ENCODE measurements at regions not wholly inside any gene's neighbourhood (a gene's known extent, or its start where the extent isn't known, plus 50 kb on each side); places are given as distances from the start of the nearest gene placed in this dataset.
"Not testable (repeated sequence)": the region's sequence is repeated elsewhere in the genome, so short reads cannot be mapped to it uniquely, and the experiment has no call there.

GRCh38 chr5:157949520-157949919, 90.6 kb upstream of the CLINT1 start:
- no peak overlapping the region for H3K9ac ChIP-seq (ENCODE audit: low read length)
- no peaks in the 10 kb centered on the region for H3K27me3 ChIP-seq (ENCODE audit: control insufficient read depth, insufficient read depth, low read length)
- no peaks in the 10 kb centered on the region for H3K36me3 ChIP-seq (ENCODE audit: control insufficient read depth, low read depth, low read length)
- H3K27ac ChIP-seq (ENCODE audit: low read length): no peak overlapping the region
- H3K9me3 ChIP-seq (ENCODE audit: control insufficient read depth, low read depth, low read length): no peaks in the 10 kb centered on the region
- no peak overlapping the region for H3K4me3 ChIP-seq (ENCODE audit: low read length)
- H3K4me1 ChIP-seq (ENCODE audit: control insufficient read depth, low read depth, low read length): peaks cover 9% of the 10 kb centered on the region

GRCh38 chr5:157948738-157949410, 89.9 kb upstream of the CLINT1 start:
- no peak overlapping the region for H3K27ac ChIP-seq (ENCODE audit: low read length)
- H3K9me3 ChIP-seq (ENCODE audit: control insufficient read depth, low read depth, low read length): no peaks in the 10 kb centered on the region
- H3K27me3 ChIP-seq (ENCODE audit: control insufficient read depth, insufficient read depth, low read length): no peaks in the 10 kb centered on the region
- H3K4me1 ChIP-seq (ENCODE audit: control insufficient read depth, low read depth, low read length): peaks cover 16% of the 10 kb centered on the region
- H3K9ac ChIP-seq (ENCODE audit: low read length): no peak overlapping the region
- H3K4me3 ChIP-seq (ENCODE audit: low read length): no peak overlapping the region
- no peaks in the 10 kb centered on the region for H3K36me3 ChIP-seq (ENCODE audit: control insufficient read depth, low read depth, low read length)

GRCh38 chr5:157947156-157947555, 88.2 kb upstream of the CLINT1 start:
- Histone ChIP-seq H3K4me1 (ENCODE audit: control insufficient read depth, low read depth, low read length) (peaks cover 15% of the 10 kb centered on the region), H3K36me3 (ENCODE audit: control insufficient read depth, low read depth, low read length) (no peaks in the 10 kb centered on the region), H3K27me3 (ENCODE audit: control insufficient read depth, insufficient read depth, low read length) (no peaks in the 10 kb centered on the region), H3K27ac (ENCODE audit: low read length) (no peak overlapping the region), H3K4me3 (ENCODE audit: low read length) (no peak overlapping the region), H3K9me3 (ENCODE audit: control insufficient read depth, low read depth, low read length) (no peaks in the 10 kb centered on the region), H3K9ac (ENCODE audit: low read length) (no peak overlapping the region)

GRCh38 chr5:157945822-157946221, 86.9 kb upstream of the CLINT1 start:
- H3K9me3 ChIP-seq (ENCODE audit: control insufficient read depth, low read depth, low read length); H3K4me3 ChIP-seq (ENCODE audit: low read length); H3K9ac ChIP-seq (ENCODE audit: low read length); H3K27ac ChIP-seq (ENCODE audit: low read length); H3K36me3 ChIP-seq (ENCODE audit: control insufficient read depth, low read depth, low read length); H3K27me3 ChIP-seq (ENCODE audit: control insufficient read depth, insufficient read depth, low read length): not testable (repeated sequence)
- H3K4me1 ChIP-seq (ENCODE audit: control insufficient read depth, low read depth, low read length): peaks cover 11% of the 10 kb centered on the region

- no peaks in the 10 kb centered on the region for H3K36me3 ChIP-seq (ENCODE audit: control insufficient read depth, low read depth, low read length)
- no peak overlapping the region for H3K4me3 ChIP-seq (ENCODE audit: low read length)
- H3K9me3 ChIP-seq (ENCODE audit: control insufficient read depth, low read depth, low read length): no peaks in the 10 kb centered on the region
- H3K9ac ChIP-seq (ENCODE audit: low read length): no peak overlapping the region
- H3K27me3 ChIP-seq (ENCODE audit: control insufficient read depth, insufficient read depth, low read length): no peaks in the 10 kb centered on the region
- no peak overlapping the region for H3K27ac ChIP-seq (ENCODE audit: low read length)
- H3K4me1 ChIP-seq (ENCODE audit: control insufficient read depth, low read depth, low read length): peaks cover 11% of the 10 kb centered on the region
These were observed 86.0 kb upstream of the CLINT1 start for GRCh38 chr5:157944938-157945337.

- Histone ChIP-seq H3K4me1 (ENCODE audit: control insufficient read depth, low read depth, low read length) (peaks cover 11% of the 10 kb centered on the region), H3K4me3 (ENCODE audit: low read length) (no peak overlapping the region), H3K27ac (ENCODE audit: low read length) (no peak overlapping the region), H3K27me3 (ENCODE audit: control insufficient read depth, insufficient read depth, low read length) (no peaks in the 10 kb centered on the region), H3K9ac (ENCODE audit: low read length) (no peak overlapping the region), H3K36me3 (ENCODE audit: control insufficient read depth, low read depth, low read length) (no peaks in the 10 kb centered on the region), H3K9me3 (ENCODE audit: control insufficient read depth, low read depth, low read length) (no peaks in the 10 kb centered on the region)
These were observed 85.2 kb upstream of the CLINT1 start for GRCh38 chr5:157944077-157944633.

- H3K27ac ChIP-seq (ENCODE audit: low read length): no peak overlapping the region
- H3K36me3 ChIP-seq (ENCODE audit: control insufficient read depth, low read depth, low read length): no peaks in the 10 kb centered on the region
- no peaks in the 10 kb centered on the region for H3K27me3 ChIP-seq (ENCODE audit: control insufficient read depth, insufficient read depth, low read length)
- H3K9me3 ChIP-seq (ENCODE audit: control insufficient read depth, low read depth, low read length): no peaks in the 10 kb centered on the region
- peaks cover 11% of the 10 kb centered on the region for H3K4me1 ChIP-seq (ENCODE audit: control insufficient read depth, low read depth, low read length)
- H3K4me3 ChIP-seq (ENCODE audit: low read length): no peak overlapping the region
- H3K9ac ChIP-seq (ENCODE audit: low read length): no peak overlapping the region
These were observed 83.7 kb upstream of the CLINT1 start for GRCh38 chr5:157942595-157942994.

GRCh38 chr5:157941616-157942015, 82.7 kb upstream of the CLINT1 start:
- H3K9ac ChIP-seq (ENCODE audit: low read length): no peak overlapping the region
- H3K27me3 ChIP-seq (ENCODE audit: control insufficient read depth, insufficient read depth, low read length): no peaks in the 10 kb centered on the region
- no peaks in the 10 kb centered on the region for H3K9me3 ChIP-seq (ENCODE audit: control insufficient read depth, low read depth, low read length)
- no peak overlapping the region for H3K27ac ChIP-seq (ENCODE audit: low read length)
- no peaks in the 10 kb centered on the region for H3K36me3 ChIP-seq (ENCODE audit: control insufficient read depth, low read depth, low read length)
- H3K4me1 ChIP-seq (ENCODE audit: control insufficient read depth, low read depth, low read length): peaks cover 11% of the 10 kb centered on the region
- H3K4me3 ChIP-seq (ENCODE audit: low read length): no peak overlapping the region

- H3K27me3 ChIP-seq (ENCODE audit: control insufficient read depth, insufficient read depth, low read length); H3K27ac ChIP-seq (ENCODE audit: low read length); H3K9me3 ChIP-seq (ENCODE audit: control insufficient read depth, low read depth, low read length); H3K4me3 ChIP-seq (ENCODE audit: low read length); H3K9ac ChIP-seq (ENCODE audit: low read length); H3K36me3 ChIP-seq (ENCODE audit: control insufficient read depth, low read depth, low read length); H3K4me1 ChIP-seq (ENCODE audit: control insufficient read depth, low read depth, low read length): not testable (repeated sequence)
These were observed 79.2 kb upstream of the CLINT1 start for GRCh38 chr5:157938101-157938500.

GRCh38 chr5:157936776-157937501, 78.0 kb upstream of the CLINT1 start:
- H3K9ac ChIP-seq (ENCODE audit: low read length); H3K4me3 ChIP-seq (ENCODE audit: low read length); H3K36me3 ChIP-seq (ENCODE audit: control insufficient read depth, low read depth, low read length); H3K27ac ChIP-seq (ENCODE audit: low read length); H3K27me3 ChIP-seq (ENCODE audit: control insufficient read depth, insufficient read depth, low read length); H3K4me1 ChIP-seq (ENCODE audit: control insufficient read depth, low read depth, low read length); H3K9me3 ChIP-seq (ENCODE audit: control insufficient read depth, low read depth, low read length): not testable (repeated sequence)

- Histone ChIP-seq H3K4me3 (ENCODE audit: low read length) (no peak overlapping the region), H3K36me3 (ENCODE audit: control insufficient read depth, low read depth, low read length) (no peaks in the 10 kb centered on the region), H3K27me3 (ENCODE audit: control insufficient read depth, insufficient read depth, low read length) (no peaks in the 10 kb centered on the region), H3K9me3 (ENCODE audit: control insufficient read depth, low read depth, low read length) (no peaks in the 10 kb centered on the region), H3K9ac (ENCODE audit: low read length) (no peak overlapping the region), H3K4me1 (ENCODE audit: control insufficient read depth, low read depth, low read length) (no peaks in the 10 kb centered on the region), H3K27ac (ENCODE audit: low read length) (no peak overlapping the region)
These were observed 75.7 kb upstream of the CLINT1 start for GRCh38 chr5:157934600-157934999.

- H3K27ac ChIP-seq (ENCODE audit: low read length): no peak overlapping the region
- H3K36me3 ChIP-seq (ENCODE audit: control insufficient read depth, low read depth, low read length): no peaks in the 10 kb centered on the region
- H3K9ac ChIP-seq (ENCODE audit: low read length): no peak overlapping the region
- no peaks in the 10 kb centered on the region for H3K9me3 ChIP-seq (ENCODE audit: control insufficient read depth, low read depth, low read length)
- no peaks in the 10 kb centered on the region for H3K27me3 ChIP-seq (ENCODE audit: control insufficient read depth, insufficient read depth, low read length)
- H3K4me1 ChIP-seq (ENCODE audit: control insufficient read depth, low read depth, low read length): no peaks in the 10 kb centered on the region
- no peak overlapping the region for H3K4me3 ChIP-seq (ENCODE audit: low read length)
These were observed 74.1 kb upstream of the CLINT1 start for GRCh38 chr5:157933005-157933404.

Measured in iPS-18a (cell line).